HG03432 (cell line): ENCODE measurements at regions not wholly inside any gene's neighbourhood (a gene's known extent, or its start where the extent isn't known, plus 50 kb on each side); places are given as distances from the start of the nearest gene placed in this dataset.

Experiments used
- ATAC-seq: cut with Tn5 transposase; IDR thresholded peaks from one replicate; pipeline ENCODE4 v1.9.1; 2021; ENCODE audit warnings: mild to moderate bottlenecking, moderate library complexity; ENCODE audit not compliant: unreplicated experiment

DNA sequence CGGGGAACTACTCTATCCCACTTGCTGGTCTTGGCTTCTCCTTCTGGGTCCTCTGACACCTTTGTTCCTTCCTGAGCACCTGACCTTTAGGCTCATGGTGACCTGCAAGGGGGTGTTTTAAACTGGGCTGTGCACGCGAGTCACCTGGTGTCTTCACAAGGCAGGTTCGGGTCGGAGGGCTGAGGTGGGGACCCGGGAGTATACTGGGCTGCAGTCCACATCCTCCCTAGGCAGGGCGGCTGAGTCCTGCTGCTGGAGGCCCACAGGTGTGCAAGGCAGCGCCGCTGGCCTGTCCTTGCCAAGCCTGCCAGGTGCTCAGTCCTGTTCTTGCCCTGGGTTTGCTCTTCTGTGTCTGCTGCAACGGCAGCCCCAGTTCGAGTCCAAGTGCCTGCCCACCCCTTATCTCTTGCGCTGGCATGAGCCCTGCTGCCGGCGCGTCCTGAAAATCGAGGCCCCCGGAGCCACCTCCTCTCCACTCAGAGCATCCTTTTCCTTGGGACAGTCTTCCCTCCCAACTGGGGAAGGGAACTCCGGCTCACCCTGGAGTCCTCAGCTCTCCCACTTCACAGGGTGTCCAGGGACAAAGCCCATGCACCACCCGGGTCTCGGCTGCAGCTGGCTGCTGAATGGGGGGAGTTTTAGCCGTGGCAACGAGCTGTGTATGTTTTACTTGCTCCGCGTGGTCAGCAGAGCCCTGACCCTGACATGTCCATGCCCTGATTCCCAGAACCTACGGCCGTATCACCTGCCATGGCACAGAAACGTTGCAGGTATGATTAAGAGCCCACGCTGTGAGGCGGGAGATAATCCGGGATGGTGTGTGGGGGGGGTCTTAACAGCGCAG is 193.5 kb downstream of the TEX29 start:
- ATAC-seq: no peak

DNA sequence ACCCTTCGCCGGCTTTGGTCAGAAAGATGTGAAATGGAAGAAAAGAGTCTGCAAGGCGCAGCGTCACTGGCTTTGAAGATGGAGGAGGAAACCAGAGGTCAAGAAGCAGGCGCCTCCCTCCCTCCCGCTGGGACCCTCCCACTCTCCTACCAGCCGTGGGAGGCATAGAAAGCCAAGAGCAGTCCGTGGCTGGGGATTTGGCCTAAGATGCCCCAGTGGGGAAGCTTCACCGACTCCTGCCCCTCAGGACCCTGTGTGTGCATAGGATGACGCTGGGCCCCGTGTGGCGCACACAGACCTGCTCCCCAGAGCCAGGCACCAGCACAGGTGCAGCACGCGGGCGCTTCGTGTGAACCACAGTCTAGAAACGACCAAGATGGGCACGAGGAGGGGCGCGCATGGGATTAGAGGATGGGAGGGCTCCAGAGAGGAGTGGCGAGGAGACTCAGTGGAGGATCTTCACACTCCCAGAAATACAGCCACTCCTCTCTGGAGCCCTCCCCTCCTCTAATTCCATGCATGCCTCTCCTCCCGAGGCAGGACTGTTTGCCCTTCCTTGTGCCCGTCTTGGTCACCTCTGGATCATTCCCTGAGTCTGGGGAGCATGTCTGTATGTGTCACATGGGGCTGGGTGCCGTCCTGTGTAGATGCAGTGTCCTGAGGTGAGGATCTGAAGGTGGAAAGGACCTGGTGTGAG is 194.3 kb downstream of the TEX29 start:
- no peak for ATAC-seq

DNA sequence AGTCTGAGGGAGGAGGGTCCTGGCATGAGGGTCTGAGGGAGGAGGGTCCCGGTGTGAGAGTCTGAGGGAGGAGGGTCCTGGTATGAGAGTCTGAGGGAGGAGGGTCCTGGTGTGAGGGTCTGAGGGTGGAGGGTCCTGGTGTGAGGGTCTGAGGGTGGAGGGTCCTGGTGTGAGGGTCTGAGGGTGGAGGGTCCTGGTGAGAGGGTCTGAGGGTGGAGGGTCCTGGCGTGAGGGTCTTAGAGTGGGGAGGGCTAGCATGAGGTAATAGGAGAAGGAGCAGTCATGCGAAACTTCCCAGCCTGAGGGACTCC is 194.8 kb downstream of the TEX29 start:
- ATAC-seq: no peak

DNA sequence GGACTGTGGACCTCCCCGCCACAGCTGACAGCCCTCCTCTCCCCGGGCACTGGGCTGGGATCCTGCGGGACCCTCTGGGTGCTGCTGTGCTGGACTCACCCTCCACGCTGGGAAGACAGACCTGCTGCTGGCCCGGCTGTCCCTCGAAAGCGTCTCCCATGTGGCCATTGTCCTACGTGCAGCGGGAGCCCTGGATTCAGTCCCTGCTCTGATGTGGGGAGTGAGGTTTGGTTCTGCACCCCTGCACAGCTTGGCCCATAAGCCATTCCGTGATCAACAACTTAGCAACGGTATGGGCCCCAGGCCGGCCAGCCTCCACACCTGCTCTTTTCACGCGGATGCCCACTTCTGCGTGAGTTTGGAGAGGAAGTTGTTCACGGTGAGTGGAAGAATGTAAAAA is 195.2 kb downstream of the TEX29 start:
- no peak for ATAC-seq

DNA sequence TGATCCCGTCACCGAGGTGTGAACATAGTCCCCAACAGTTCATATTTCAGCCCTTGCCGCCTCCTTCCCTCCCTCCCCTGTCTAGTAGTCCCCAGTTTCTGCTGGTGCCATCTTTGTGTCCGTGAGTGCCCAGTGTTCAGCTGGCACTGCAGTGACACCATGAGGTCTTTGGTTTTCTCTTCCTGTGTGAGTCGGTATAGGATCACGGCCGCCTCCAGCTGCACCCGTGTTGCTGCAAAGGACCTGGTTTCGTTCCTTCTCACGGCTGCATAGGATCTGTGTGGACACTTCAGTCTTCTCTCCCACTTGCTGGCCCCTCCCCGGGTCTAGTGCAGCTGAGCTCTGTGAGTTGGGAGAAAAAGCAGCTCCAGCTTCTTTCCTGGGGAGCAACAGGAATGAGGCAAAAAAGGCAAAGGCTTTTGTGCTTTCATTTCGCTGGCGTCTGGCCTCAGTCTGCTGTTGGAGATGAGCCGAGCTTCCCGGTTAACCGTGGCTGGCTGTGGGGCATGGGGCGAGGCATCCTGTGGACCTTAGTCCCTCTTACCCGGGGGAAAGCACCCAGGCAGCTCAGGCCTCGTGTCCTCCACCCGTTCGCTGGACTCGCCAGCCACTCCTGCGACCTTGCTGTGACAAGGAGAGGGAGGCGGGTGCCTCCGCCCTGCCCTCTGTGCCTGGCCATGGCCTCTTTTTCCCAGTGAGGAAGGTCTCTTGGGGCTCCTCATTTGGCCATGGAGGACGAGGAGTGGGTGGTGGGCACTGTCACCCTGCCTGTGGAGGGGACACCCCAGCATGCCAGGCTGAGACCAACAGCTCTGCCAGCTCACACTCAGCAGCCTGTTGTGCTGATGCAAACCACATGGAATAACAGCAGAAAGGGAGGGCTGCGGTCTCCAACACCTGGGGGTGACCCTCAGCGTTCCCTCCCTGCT is 196.5 kb downstream of the TEX29 start:
- no peak for ATAC-seq

DNA sequence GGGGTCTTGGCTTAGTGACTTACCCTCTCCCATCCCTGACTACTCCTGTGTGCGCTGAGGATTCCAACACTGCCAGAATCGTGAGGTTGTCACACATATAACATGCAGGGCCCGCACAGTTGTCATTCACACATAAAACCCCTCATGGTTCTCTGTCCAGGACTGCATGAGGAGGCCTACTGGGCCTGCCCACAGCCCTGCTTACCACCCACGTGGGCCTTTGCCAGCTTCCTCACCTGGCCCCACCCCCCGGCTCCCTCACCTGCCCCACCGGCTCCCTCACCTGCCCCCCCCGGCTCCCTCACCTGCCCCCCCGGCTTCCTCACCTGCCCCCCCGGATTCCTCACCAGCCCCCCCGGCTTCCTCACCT is 197.2 kb downstream of the TEX29 start:
- no peak for ATAC-seq

DNA sequence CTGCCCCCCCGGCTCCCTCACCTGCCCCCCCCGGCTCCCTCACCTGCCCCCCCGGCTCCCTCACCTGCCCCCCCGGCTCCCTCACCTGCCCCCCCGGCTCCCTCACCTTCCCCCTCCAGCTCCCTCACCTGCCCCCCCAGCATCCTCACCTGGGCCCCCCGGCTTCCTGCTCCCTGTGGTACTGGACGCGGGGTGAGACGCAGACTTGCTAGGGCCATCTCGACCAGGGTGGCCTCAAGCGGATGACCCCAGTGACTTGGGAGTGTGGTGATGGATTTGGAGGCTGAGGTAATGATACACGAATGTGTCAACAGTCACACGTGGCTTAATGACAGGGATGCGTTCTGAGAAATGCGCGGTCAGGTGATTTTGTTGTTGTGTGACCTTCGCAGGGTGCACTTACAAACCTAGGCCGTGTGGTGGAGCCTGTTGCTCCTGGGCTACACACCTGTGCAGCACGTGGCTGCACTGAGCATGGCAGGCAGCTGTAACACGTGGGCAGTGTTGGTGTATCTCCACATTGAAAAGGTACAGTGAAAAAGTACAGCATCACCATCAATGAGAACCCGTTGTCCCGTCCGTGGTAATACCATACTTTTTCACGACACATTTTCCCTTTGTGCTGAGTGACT is 197.8 kb downstream of the TEX29 start:
- no peak for ATAC-seq

DNA sequence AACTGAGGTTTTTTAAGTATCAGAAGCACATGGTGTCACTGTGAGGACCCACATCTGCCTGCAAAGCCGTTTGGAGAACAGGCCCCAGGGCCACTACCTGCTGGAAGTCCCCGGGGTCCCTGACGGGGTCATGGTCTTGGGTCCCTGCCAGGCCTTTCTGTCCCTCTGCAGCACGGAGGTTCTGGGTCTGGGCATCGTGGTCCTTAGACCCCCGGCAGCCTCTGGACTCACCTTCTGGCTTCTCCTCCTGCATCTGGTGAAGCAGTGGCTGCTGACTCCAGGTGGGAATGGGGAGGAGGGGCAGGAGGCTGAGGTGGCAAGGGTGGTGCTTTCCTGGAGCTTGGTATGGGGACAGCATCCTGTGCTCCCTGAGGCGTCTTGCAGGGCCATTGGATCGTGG is 198.6 kb downstream of the TEX29 start:
- ATAC-seq: no peak

DNA sequence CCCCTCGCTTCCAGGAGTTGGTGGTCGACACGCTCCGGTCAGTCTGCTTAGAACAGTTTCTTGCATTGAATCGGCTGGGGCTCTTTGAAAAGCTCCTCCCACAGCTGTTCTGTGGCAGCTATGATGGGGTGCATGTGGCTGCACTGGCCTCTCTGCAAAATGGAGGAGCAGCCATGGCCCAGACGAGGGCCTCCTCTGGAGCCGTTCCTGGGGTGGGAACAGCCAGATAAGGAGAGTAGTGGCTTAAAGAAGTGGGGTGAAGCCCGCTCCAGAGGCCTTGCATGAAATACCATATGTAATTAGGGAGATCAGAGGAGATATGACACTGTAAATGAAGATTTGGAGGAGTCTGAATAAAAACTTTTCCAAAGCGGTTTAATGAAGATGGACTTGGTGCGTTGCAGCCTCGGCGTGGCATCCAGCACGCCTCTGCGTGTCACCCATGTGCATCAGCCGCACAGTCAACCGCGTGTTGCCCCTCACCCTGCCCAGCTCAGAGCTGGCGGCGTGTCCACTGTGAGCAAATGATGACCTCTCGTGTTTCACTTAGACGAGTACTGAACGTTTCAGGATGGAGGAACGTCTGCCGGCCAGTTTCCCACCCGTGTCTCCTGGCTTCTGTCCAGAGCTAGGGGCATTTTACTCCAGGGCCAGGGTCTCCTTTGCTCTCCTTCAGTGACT is 199.2 kb downstream of the TEX29 start:
- ATAC-seq: no peak

DNA sequence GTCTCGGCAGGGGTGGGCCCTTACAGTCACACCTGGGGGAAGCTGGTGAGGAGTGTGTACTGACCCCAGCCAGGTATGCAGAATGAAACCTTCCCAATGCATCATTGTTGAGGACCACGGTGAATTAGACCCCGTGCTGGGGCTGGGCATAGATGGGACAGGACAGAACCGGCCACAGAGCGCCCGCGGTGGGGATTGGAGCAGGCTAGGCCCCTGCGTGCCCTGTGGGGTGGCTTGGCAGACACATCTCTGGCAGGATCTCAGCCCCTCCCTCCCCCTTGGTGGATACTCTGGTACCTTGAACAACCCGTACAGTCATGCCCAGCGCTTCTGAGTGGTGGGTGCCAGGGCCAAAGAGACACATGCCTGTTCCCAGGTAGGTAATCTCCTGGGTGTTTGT is 200.6 kb downstream of the TEX29 start:
- ATAC-seq: no peak

DNA sequence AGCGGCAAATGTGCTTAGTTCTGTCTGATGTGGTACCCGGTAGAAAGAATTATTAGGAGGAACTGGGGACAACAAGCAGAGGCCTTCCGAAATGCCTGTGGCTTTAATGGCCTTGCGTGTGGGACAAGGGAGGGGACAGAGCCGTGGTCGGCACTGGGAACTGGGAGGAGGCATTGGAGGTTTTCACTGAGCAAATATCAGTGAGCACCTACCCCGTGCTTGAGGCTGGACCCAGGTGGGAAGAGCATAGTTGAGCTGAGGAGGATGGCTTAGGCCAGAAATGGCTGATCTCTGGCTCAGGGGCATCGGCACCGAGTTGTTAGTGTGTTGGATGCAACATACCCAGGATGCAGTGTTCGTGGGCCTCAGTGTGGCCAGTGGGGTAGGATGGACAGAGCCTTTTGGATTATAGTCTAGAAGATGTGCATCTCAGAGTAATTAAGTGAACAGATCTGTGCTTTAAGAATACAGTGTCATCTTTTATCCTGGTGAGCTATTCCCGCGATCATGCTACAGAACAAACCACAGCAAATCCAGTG is 201.3 kb downstream of the TEX29 start:
- ATAC-seq: no peak

DNA sequence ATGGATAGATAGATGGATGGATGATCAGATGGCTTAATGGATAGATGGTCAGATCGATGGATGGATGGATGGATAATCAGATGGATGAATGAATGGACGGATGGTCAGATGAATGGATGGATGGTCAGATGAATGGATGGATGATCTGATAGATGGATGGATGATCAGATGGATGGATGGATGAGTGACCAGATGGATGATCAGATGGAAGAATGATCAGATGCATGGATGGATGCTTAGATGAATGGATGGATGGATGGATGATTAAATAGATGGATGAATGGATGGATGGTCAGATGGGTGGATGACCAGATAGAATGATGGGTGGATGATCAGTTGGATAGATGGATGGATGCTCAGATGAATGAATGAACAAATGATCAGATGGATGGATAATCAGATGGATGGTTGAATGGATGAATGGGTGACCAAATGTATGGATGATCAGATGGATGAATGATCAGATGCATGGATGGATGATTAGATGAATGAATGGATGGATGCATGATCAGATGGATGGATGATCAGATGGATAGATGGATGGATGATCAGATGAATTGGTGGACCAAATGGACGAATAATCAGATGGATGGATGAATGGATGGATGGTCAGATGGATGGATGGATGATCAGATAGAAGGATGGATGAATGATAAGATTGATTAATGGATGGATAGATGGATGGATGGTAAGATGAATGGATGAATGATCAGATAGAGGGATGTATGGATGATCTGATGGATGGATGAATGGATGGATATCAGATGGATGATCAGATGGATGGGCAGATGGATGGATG is 205.1 kb downstream of the TEX29 start:
- ATAC-seq: no peak

DNA sequence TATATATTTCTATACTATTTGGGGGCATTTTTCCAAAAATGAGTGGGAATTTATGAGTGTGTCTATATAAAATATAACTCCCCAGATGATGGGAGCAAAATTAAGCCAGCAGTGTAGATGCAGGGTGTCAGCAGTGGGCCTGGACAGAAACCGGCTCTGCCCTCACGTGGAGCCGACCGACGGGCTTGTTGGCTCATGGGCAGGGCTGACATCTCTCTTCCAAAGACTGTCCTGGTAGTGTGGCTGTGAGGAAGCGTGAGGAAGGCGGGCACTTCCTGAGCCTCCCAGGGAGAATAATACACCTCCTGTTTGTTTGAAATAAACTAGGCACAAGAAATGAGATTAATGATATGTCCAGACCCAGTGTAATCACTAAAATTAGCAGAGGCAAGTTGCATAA is 206.5 kb downstream of the TEX29 start:
- ATAC-seq: no peak

DNA sequence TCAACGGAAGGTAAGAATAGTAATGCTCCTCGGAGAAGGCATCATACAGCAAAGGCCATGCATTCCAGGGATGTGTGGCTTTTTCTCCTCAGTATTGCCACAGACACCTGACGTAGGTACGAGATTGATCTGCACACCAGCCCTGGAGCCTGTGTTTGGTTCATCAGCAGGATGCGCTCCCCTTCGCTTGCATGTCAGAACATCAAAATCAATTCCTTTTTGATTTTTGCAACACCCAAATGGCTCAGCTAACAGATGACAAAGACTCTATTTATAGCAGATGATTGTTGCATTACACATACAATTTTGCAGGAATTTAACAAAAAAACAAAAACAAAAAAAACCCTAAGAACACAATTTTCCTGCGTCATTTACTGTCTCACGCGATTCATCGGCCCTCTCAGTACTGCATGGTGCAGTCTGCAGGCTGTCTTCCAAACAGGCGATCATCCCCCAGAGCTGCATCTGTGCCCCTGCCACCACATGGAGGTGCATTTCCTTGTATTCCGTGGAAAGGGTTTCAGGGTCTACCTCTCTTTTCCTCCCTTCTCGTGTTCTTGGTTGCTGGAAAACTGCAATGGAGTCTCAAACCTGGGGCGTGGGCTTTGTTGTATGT is 207.3 kb downstream of the TEX29 start:
- no peak for ATAC-seq

DNA sequence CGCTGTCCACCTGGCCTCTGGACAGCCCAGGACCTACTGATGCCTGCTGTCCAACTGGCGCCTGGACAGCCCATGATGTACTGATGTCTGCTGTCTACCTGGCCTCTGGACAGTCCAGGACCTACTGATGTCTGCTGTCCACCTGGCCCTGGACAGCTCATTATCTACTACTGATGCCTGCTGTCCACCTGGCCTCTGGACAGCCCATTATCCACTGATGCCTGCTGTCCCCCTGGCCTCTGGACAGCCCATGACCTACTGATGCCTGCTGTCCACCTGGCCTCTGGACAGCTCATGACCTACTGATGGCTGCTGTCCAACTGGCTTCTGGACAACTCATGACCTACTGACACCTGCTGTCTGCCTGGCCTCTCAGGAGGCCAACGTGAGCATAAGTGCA is 208.1 kb downstream of the TEX29 start:
- ATAC-seq: no peak

DNA sequence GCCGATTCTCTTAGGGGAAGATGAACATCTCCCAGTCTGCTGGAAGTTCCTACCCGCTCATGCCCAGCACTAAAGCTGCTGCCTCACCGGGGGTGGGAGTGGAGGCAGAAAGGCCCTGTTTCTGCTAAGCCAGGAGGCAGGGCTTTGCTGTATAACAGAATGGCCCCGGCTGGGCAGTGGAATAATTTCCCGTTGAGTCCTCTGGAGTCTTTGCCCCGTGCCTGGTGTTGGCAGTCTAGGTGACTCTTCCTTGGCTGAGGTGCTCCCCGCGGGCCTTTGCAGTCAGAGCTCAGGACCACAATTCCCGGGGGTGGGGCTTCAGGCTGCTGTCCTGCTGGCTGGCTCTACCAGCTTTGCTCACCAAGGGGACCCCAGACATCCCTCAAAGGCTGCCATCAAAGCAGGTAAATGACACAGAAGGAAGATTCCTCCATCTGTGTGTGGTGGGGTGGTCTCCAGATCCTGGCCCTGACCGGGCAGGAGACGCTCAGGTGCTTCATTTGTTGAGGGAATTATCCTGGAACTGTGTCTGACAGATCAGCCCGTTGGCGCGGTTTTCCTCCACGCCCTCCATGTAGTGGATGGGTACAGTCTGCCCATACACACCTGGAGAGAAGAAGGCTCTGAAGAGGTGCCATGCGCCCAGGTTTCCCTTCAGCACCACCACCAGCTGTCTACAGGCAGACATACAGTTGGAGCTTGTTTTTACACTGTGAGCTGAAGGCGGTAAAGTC is 209.9 kb downstream of the TEX29 start:
- no peak for ATAC-seq

DNA sequence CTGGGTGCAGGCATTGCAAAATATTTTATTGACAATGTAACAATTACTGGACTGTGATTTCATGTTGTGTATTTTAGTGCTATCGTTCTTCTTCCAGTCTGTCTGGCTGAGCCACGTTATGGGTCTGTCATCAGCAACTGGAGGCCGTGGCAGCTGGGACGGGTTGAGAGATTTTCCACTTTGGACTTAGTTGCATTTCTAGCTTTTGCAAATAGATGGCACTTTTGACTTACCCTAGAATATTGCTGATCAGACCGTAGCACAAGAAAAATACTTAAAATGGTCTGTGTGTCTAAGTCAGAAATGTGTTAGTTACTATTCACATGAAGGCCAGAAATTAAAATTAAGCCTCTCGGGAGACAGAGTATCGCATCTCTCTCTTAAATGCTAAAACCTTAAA is 211.1 kb downstream of the TEX29 start:
- no peak for ATAC-seq

DNA sequence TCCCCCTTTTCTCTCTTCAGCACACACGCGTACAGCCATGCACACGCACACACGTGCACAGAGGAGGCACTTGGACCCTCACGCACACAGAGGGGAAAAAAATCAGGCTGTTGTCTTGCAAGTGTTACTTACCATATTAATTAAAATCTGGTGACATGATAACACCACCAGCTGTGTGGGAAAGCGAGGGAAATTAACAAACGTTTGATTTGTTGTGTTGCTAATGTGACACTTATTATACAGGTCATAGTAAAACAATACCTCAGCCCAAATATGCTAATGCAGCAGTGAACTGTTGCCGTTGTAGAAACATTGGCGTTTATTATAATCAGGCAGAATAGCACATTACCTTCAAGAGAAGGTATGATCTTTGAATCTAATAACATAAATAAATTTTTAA is 211.7 kb downstream of the TEX29 start:
- no peak for ATAC-seq
